H1 (cell line): ENCODE measurements at regions not wholly inside any gene's neighbourhood (a gene's known extent, or its start where the extent isn't known, plus 50 kb on each side); places are given as distances from the start of the nearest gene placed in this dataset.

Source experiments
- BRCA1 ChIP-seq: IDR thresholded peaks from 2 replicates; pipeline ENCODE4 v1.6.1; 2012; ENCODE audit warnings: low read depth, low read length, improper control_type of control experiment
- MAFK ChIP-seq: IDR thresholded peaks from 2 replicates; pipeline ENCODE4 v1.6.1; 2012; ENCODE audit warnings: low read depth, mild to moderate bottlenecking, improper control_type of control experiment, low read length
- NANOG ChIP-seq: IDR thresholded peaks from 2 replicates; pipeline ENCODE4 v1.6.1; 2011; ENCODE audit warnings: low read length, low read depth, mild to moderate bottlenecking, inconsistent platforms; ENCODE audit not compliant: insufficient read depth, poor library complexity, severe bottlenecking
- SRF ChIP-seq: IDR thresholded peaks from 2 replicates; pipeline ENCODE4 v1.6.1; 2011; ENCODE audit warnings: mild to moderate bottlenecking, low read depth, low read length, moderate library complexity
- TBP ChIP-seq: IDR thresholded peaks from 2 replicates; pipeline ENCODE4 v1.6.1; 2011; ENCODE audit warnings: low read depth, low read length, improper control_type of control experiment
- TF ChIP-seq, protein P1 (sequence below): fragments of 300-600 bp; sonication (generic); IDR thresholded peaks from 2 replicates; pipeline ENCODE4 v1.7.1; 2012; ENCODE audit warnings: low read length, moderate library complexity, mild to moderate bottlenecking, inconsistent platforms; ENCODE audit not compliant: insufficient replicate concordance
- TF ChIP-seq, protein P2 (sequence below): IDR thresholded peaks from 2 replicates; pipeline ENCODE4 v1.6.1; 2011; ENCODE audit warnings: low read depth, mild to moderate bottlenecking, low read length; ENCODE audit not compliant: insufficient read depth

DNA sequence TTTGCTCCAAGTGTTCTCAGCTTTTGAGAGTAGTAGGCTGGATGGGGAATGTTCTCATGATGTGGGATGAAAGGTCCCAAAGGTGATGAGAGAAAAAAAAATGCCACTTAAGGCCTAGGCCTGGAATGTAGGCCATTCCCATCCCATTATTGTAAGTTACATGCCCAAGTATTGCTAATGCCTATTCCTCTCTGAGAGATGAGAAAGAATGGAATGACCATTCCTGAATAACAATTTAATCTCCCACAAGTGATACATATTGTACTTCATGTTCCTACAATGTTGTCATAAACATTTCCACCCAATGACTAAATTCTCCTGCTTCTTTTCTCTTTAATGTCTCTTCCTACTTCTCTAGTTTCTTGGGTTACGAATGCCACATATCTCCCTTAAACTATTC, 102.8 kb upstream of the KCNJ16 start (continued):
- TF ChIP-seq, protein P1, sequence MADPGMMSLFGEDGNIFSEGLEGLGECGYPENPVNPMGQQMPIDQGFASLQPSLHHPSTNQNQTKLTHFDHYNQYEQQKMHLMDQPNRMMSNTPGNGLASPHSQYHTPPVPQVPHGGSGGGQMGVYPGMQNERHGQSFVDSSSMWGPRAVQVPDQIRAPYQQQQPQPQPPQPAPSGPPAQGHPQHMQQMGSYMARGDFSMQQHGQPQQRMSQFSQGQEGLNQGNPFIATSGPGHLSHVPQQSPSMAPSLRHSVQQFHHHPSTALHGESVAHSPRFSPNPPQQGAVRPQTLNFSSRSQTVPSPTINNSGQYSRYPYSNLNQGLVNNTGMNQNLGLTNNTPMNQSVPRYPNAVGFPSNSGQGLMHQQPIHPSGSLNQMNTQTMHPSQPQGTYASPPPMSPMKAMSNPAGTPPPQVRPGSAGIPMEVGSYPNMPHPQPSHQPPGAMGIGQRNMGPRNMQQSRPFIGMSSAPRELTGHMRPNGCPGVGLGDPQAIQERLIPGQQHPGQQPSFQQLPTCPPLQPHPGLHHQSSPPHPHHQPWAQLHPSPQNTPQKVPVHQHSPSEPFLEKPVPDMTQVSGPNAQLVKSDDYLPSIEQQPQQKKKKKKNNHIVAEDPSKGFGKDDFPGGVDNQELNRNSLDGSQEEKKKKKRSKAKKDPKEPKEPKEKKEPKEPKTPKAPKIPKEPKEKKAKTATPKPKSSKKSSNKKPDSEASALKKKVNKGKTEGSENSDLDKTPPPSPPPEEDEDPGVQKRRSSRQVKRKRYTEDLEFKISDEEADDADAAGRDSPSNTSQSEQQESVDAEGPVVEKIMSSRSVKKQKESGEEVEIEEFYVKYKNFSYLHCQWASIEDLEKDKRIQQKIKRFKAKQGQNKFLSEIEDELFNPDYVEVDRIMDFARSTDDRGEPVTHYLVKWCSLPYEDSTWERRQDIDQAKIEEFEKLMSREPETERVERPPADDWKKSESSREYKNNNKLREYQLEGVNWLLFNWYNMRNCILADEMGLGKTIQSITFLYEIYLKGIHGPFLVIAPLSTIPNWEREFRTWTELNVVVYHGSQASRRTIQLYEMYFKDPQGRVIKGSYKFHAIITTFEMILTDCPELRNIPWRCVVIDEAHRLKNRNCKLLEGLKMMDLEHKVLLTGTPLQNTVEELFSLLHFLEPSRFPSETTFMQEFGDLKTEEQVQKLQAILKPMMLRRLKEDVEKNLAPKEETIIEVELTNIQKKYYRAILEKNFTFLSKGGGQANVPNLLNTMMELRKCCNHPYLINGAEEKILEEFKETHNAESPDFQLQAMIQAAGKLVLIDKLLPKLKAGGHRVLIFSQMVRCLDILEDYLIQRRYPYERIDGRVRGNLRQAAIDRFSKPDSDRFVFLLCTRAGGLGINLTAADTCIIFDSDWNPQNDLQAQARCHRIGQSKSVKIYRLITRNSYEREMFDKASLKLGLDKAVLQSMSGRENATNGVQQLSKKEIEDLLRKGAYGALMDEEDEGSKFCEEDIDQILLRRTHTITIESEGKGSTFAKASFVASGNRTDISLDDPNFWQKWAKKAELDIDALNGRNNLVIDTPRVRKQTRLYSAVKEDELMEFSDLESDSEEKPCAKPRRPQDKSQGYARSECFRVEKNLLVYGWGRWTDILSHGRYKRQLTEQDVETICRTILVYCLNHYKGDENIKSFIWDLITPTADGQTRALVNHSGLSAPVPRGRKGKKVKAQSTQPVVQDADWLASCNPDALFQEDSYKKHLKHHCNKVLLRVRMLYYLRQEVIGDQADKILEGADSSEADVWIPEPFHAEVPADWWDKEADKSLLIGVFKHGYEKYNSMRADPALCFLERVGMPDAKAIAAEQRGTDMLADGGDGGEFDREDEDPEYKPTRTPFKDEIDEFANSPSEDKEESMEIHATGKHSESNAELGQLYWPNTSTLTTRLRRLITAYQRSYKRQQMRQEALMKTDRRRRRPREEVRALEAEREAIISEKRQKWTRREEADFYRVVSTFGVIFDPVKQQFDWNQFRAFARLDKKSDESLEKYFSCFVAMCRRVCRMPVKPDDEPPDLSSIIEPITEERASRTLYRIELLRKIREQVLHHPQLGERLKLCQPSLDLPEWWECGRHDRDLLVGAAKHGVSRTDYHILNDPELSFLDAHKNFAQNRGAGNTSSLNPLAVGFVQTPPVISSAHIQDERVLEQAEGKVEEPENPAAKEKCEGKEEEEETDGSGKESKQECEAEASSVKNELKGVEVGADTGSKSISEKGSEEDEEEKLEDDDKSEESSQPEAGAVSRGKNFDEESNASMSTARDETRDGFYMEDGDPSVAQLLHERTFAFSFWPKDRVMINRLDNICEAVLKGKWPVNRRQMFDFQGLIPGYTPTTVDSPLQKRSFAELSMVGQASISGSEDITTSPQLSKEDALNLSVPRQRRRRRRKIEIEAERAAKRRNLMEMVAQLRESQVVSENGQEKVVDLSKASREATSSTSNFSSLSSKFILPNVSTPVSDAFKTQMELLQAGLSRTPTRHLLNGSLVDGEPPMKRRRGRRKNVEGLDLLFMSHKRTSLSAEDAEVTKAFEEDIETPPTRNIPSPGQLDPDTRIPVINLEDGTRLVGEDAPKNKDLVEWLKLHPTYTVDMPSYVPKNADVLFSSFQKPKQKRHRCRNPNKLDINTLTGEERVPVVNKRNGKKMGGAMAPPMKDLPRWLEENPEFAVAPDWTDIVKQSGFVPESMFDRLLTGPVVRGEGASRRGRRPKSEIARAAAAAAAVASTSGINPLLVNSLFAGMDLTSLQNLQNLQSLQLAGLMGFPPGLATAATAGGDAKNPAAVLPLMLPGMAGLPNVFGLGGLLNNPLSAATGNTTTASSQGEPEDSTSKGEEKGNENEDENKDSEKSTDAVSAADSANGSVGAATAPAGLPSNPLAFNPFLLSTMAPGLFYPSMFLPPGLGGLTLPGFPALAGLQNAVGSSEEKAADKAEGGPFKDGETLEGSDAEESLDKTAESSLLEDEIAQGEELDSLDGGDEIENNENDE: no peak
- TF ChIP-seq TBP: no peak
- TF ChIP-seq NANOG: no peak
- TF ChIP-seq MAFK: no peak
- TF ChIP-seq, protein P2, sequence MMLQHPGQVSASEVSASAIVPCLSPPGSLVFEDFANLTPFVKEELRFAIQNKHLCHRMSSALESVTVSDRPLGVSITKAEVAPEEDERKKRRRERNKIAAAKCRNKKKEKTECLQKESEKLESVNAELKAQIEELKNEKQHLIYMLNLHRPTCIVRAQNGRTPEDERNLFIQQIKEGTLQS: no peak
- no peak for TF ChIP-seq BRCA1
- no peak for TF ChIP-seq SRF
